ENCODE measurements at regions not wholly inside any gene's neighbourhood (a gene's known extent, or its start where the extent isn't known, plus 50 kb on each side); places are given as distances from the start of the nearest gene placed in this dataset.

- Histone ChIP-seq H3K4me3 (ENCODE audit: low read depth, low read length) (no peak overlapping the region), H3K36me3 (replicated peaks) (no peaks in the 10 kb centered on the region), H3K27me3 (replicated peaks) (peaks cover 4% of the 10 kb centered on the region), H3K27ac (no peak overlapping the region)
- TF ChIP-seq CTCF (IDR thresholded peaks at IDR 0.05; ENCODE audit: low read depth, low read length, missing control alignments) = no peak
- DNase-seq = no peak
- in situ Hi-C loops (cut with HindIII; ENCODE audit: low pct_ligation_motif_present, low sequenced_read_pairs) = no loop called here
Observed at GRCh38 chr11:119472856-119473222, 49.9 kb upstream of the THY1 start.

Data from brain microvascular endothelial cell (primary cell).